ENCODE measurements at regions not wholly inside any gene's neighbourhood (a gene's known extent, or its start where the extent isn't known, plus 50 kb on each side); places are given as distances from the start of the nearest gene placed in this dataset.

GRCh38 chr2:38496927-38497669 lies 105.6 kb downstream of the HNRNPLL start (continued):
- TF ChIP-seq MEIS2 (CRISPR knock-in tag; IDR thresholded peaks at IDR 0.05): peak; percentile 67; the same call in 1 of the 2 replicates
- TF ChIP-seq ZFP82 (CRISPR knock-in tag; IDR thresholded peaks at IDR 0.05; ENCODE audit: borderline replicate concordance): no peak
- peak; percentile 85; the same call in 1 of the 2 replicates for TF ChIP-seq SSRP1 (CRISPR knock-in tag; IDR thresholded peaks at IDR 0.05)
- no peak for TF ChIP-seq NRL (CRISPR knock-in tag; IDR thresholded peaks at IDR 0.05; ENCODE audit: borderline replicate concordance)
- TF ChIP-seq MZF1 (CRISPR knock-in tag; IDR thresholded peaks at IDR 0.05; ENCODE audit: borderline replicate concordance): no peak
- TF ChIP-seq MXD4 (CRISPR knock-in tag; IDR thresholded peaks at IDR 0.05): peak; percentile 65; the same call in 1 of the 2 replicates
- TF ChIP-seq ZNF484 (CRISPR knock-in tag; IDR thresholded peaks at IDR 0.05; ENCODE audit: borderline replicate concordance, low read depth): no peak
- TF ChIP-seq ZNF749 (CRISPR knock-in tag; IDR thresholded peaks at IDR 0.05; ENCODE audit: borderline replicate concordance): peak; percentile 61; the same call in 1 of the 2 replicates
- TF ChIP-seq MTERF4 (CRISPR knock-in tag; IDR thresholded peaks at IDR 0.05): 0 out of 2 replicates have a peak, but pooled peaks have one; percentile 56
- no peak; the same call in 1 of the 2 replicates for TF ChIP-seq ZNF362 (CRISPR knock-in tag; IDR thresholded peaks at IDR 0.05; ENCODE audit: borderline replicate concordance)
- peak; percentile 75; the same call in 1 of the 2 replicates for TF ChIP-seq EED (CRISPR knock-in tag; IDR thresholded peaks at IDR 0.05)
- TF ChIP-seq HOXA5 (CRISPR knock-in tag; IDR thresholded peaks at IDR 0.05): no peak
- TF ChIP-seq KAT2B (IDR thresholded peaks at IDR 0.05; ENCODE audit: borderline replicate concordance, low read depth, low read length): no peak
- TF ChIP-seq WIZ (CRISPR knock-in tag; IDR thresholded peaks at IDR 0.05): no peak
- TF ChIP-seq SNAPC2 (CRISPR knock-in tag; IDR thresholded peaks at IDR 0.05): no peak
- peak; percentile 63; the same call in 1 of the 2 replicates for TF ChIP-seq TRIM24 (CRISPR knock-in tag; IDR thresholded peaks at IDR 0.05)
- no peak for TF ChIP-seq ZNF720 (CRISPR knock-in tag; IDR thresholded peaks at IDR 0.05)
- TF ChIP-seq NFIB (CRISPR knock-in tag; IDR thresholded peaks at IDR 0.05; ENCODE audit: borderline replicate concordance): no peak
- no peak for TF ChIP-seq ZNF576 (CRISPR knock-in tag; IDR thresholded peaks at IDR 0.05)
- TF ChIP-seq ZNF619 (CRISPR knock-in tag; IDR thresholded peaks at IDR 0.05): no peak
- no peak for TF ChIP-seq PTBP1 (IDR thresholded peaks at IDR 0.05; ENCODE audit: low read depth, low read length, poor library complexity, severe bottlenecking)
- peak; percentile 45; the same call in 1 of the 2 replicates for TF ChIP-seq ZFX (CRISPR knock-in tag; IDR thresholded peaks at IDR 0.05; ENCODE audit: low read depth)
- TF ChIP-seq SIN3B (IDR thresholded peaks at IDR 0.05; ENCODE audit: low read length): no peak
- TF ChIP-seq TFDP2 (CRISPR knock-in tag; IDR thresholded peaks at IDR 0.05): no peak; the same call in 1 of the 2 replicates
- TF ChIP-seq ZKSCAN5 (CRISPR knock-in tag; IDR thresholded peaks at IDR 0.05): no peak
- no peak for TF ChIP-seq GMEB2 (CRISPR knock-in tag; IDR thresholded peaks at IDR 0.05; ENCODE audit: low read depth)
